Tibial artery (tissue), 4 donors: ENCODE measurements at regions not wholly inside any gene's neighbourhood (a gene's known extent, or its start where the extent isn't known, plus 50 kb on each side); places are given as distances from the start of the nearest gene placed in this dataset.

Experiments used
- DNase-seq, 2 donors: peaks; one replicate each; pipeline ENCODE4 v3.0.0-alpha.2; 2019
- H3K27ac ChIP-seq, 2 donors: fragments of 200-600 bp; sonication (generic) in 1 of 2; 1 replicate in 1 of 2; 2 replicates in 1 of 2; pipeline ENCODE4 v1.5.1; 2018 to 2019; ENCODE audit warnings: mild to moderate bottlenecking in 1 of 2
- H3K27me3 ChIP-seq, 2 donors: fragments of 200-600 bp; sonication (generic) in 1 of 2; one replicate each; pipeline versions ENCODE4 v1.5.1 to v1.6.0; 2016 to 2019
- H3K36me3 ChIP-seq, 3 donors: fragments of 200-600 bp; sonication (generic) in 2 of 3; one replicate each; pipeline ENCODE4 v1.5.1; 2016 to 2019; ENCODE audit warnings: mild to moderate bottlenecking in 2 of 3
- H3K4me1 ChIP-seq, 4 donors: fragments of 200-600 bp; sonication (generic) in 2 of 4; 1 replicate in 3 of 4; 2 replicates in 1 of 4; pipeline ENCODE4 v1.5.1; 2016 to 2019
- H3K4me3 ChIP-seq, 2 donors: fragments of 200-600 bp; sonication (generic) in 1 of 2; 1 replicate in 1 of 2; 2 replicates in 1 of 2; pipeline ENCODE4 v1.5.1; 2018 to 2019; ENCODE audit warnings: mild to moderate bottlenecking in 2 of 2
- H3K9me3 ChIP-seq, 3 donors: fragments of 200-600 bp; sonication (generic) in 1 of 3; one replicate each; pipeline ENCODE4 v1.5.1; 2016 to 2019
- intact Hi-C: fragments of 100-400 bp; cut with DNase I; formaldehyde crosslinking; loops from one replicate; pipeline ENCODE4 v1.15.0; 2023; ENCODE audit warnings: low total_unique reads
- TF ChIP-seq, protein P1 (sequence below), 2 experiments: fragments of 200-600 bp in 1 of 2; fragments of 450-650 bp in 1 of 2; IDR thresholded peaks; one replicate each; pipeline ENCODE4 v1.5.1; 2017 to 2019; ENCODE audit warnings: antibody characterized with exemption in 2 of 2, mild to moderate bottlenecking in 1 of 2, moderate library complexity in 1 of 2

DNA sequence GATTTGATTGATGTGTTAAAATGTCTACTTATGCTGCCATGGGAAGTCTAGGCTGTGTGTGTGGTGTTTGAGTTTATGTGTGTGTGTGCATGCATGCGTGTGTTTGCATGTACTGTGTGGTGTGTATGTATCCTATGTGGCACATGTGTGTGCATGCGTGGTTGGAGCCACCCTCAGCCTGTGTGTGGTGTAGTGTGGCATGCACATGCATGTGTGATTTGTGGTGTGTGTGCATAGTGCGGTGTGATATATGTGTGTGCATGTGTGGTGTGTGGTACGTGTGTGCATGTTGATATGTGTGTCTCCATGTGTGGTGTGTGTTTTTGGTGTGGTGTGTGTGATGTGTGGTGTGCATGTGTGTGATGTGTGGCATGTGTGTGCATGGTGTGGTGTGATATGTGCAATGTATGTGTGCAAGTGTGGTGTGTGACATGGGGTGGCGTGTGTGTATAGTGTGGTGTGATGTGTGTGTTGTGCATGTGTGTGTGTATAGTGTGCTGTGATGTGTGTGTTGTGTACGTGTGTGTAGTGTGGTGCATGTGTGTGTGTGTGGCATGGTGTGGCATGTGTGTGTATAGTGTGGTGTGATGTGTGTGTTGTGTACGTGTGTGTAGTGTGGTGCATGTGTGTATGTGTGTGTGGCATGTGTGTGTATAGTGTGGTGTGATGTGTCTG is 66.6 kb upstream of the HDAC4 start:
- TF ChIP-seq, protein P1, sequence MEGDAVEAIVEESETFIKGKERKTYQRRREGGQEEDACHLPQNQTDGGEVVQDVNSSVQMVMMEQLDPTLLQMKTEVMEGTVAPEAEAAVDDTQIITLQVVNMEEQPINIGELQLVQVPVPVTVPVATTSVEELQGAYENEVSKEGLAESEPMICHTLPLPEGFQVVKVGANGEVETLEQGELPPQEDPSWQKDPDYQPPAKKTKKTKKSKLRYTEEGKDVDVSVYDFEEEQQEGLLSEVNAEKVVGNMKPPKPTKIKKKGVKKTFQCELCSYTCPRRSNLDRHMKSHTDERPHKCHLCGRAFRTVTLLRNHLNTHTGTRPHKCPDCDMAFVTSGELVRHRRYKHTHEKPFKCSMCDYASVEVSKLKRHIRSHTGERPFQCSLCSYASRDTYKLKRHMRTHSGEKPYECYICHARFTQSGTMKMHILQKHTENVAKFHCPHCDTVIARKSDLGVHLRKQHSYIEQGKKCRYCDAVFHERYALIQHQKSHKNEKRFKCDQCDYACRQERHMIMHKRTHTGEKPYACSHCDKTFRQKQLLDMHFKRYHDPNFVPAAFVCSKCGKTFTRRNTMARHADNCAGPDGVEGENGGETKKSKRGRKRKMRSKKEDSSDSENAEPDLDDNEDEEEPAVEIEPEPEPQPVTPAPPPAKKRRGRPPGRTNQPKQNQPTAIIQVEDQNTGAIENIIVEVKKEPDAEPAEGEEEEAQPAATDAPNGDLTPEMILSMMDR (IDR thresholded peaks at IDR 0.05) = no peak
- Histone ChIP-seq H3K4me1 (peaks cover 0 to 13% (median 11%) of the 10 kb centered on the region in 4 donors), H3K27ac (no peak overlapping the region), H3K9me3 (no peaks in the 10 kb centered on the region), H3K36me3 (no peaks in the 10 kb centered on the region), H3K4me3 (no peak overlapping the region), H3K27me3 (no peaks in the 10 kb centered on the region)
- intact Hi-C loops = no loop called here
- DNase-seq = peak in 1 of 2 donors; percentile 11

DNA sequence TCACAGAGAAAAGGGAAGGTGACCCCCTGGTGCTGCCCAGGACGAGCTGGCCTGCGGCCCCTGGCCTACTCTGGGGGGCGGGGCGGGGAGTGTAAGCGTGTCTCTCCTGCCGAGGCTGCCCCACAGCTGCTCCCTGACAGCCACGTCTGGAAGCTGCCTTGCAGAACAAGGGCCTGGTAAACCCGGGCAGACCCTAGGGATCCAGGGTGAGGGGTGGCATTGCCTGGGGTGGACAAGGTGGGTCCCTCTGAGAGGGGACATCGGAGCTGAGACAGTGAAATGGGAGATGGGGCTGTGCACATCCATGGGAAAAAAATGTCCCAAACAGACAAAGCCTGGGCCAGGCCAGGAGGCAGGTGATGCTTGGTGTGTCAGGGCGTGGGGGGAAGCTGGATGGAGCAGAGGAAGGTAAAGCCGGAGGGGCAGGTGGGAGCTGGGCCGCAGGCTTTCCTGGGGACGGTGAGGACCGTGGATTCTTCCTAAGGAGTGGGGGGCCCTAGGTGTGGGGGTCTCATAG is 66.0 kb upstream of the HDAC4 start:
- Histone ChIP-seq H3K27me3 (no peaks in the 10 kb centered on the region), H3K27ac (no peak overlapping the region), H3K4me1 (peaks cover 0 to 13% (median 11%) of the 10 kb centered on the region in 4 donors), H3K36me3 (no peaks in the 10 kb centered on the region), H3K4me3 (no peak overlapping the region), H3K9me3 (no peaks in the 10 kb centered on the region)
- intact Hi-C loops = no loop called here
- peak in 1 of 2 donors; percentile 61 for DNase-seq
- TF ChIP-seq, protein P1 (IDR thresholded peaks at IDR 0.05) = no peak

DNA sequence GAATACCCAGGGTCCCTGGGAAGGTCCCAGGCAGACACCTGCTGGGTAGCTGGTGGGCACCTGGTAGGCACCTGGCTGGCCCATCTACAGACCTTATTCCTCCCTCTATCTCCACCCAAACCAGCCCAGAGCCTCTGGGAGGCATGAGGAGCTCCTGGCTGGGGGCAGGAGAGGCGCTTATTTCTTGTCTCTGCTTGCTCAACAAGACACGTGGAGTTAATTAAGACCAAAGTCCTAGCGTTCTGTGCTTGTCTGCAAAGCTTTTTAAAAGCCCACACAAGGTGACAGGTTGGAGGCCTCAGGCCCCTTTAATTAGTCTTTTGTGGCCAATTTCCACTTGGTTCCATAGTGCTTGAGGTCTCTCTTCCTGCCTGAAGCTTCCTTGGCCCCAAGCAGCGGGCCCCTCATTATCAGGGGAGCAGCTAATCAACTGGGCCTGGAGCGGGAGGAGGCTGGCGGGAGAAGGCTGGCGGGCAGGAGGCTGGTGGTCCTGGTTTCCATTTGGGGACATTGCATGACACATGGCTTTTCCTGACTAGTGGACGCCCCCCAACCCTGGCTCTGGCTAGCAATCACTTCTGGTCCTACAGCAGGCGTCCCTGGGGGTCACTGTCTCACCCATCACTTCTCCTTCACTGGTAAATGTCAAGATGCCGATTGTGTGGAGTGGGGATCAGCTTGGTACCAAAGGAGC is 65.4 kb upstream of the HDAC4 start:
- TF ChIP-seq, protein P1 (IDR thresholded peaks at IDR 0.05) = no peak
- Histone ChIP-seq H3K27me3 (no peaks in the 10 kb centered on the region), H3K27ac (no peak overlapping the region), H3K36me3 (no peaks in the 10 kb centered on the region), H3K9me3 (no peaks in the 10 kb centered on the region), H3K4me1 (peaks cover 0 to 13% (median 11%) of the 10 kb centered on the region in 4 donors), H3K4me3 (no peak overlapping the region)
- intact Hi-C loops = no loop called here
- DNase-seq = no peak

DNA sequence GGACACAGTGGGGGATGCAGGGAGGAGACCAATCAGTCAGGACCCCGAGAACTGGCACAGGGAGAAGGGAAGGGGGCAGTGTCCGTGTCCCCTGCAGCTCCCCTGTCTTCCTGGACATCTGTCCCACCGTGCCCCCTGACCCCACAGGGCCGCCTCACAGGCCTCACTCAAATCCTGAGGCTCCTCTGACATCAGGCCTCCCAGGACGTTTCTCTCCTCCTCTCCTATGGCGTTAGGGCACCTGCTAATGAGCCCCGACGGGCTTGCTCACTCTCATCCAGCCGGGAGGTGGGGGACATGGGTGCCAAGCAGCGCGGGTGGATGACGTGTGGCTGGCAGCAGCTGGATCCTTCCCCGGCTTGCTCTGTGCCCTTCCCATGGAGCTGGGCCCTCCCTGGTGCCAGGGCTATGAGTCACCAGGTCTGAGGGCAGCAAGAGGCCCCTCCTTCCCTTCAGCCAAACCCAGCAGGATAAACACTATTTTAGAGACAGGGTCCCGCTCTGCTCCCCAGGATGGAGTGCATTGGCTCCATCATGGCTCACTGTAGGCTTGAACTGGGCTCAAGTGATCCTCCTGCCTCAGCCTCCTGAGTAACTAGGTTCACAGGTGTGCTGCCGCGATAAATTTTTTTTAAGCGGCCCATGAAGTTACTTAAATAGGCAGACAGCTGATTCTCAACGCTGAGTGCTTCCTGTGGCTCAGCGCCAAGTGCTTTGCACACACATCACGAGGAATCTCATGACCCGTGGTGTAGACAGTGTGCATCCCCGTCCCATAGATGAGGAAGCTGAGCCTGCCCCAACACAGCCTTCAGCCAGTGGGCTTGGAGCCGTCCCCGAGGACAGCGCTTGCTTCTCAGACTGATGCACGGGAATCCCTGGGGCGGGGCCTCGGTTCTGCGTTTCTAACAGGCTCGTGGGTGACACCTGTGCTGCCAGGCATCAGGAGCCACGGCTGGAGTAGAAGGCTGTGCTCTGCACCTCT is 64.5 kb upstream of the HDAC4 start:
- H3K27ac ChIP-seq = peak overlapping the region in 1 of 2 donors; percentile 22
- intact Hi-C loops = no loop called here

More for the DNA sequence above, 64.5 kb upstream of the HDAC4 start:
- no peak overlapping the region for H3K4me3 ChIP-seq
- TF ChIP-seq, protein P1 (IDR thresholded peaks at IDR 0.05) = no peak
- no peaks in the 10 kb centered on the region for H3K27me3 ChIP-seq
- peaks cover 0 to 13% (median 11%) of the 10 kb centered on the region in 4 donors for H3K4me1 ChIP-seq
- DNase-seq = peak; percentile 85 to 91
- H3K9me3 ChIP-seq = no peaks in the 10 kb centered on the region
- no peaks in the 10 kb centered on the region for H3K36me3 ChIP-seq
